ENCODE measurements at regions not wholly inside any gene's neighbourhood (a gene's known extent, or its start where the extent isn't known, plus 50 kb on each side); places are given as distances from the start of the nearest gene placed in this dataset.

DNA sequence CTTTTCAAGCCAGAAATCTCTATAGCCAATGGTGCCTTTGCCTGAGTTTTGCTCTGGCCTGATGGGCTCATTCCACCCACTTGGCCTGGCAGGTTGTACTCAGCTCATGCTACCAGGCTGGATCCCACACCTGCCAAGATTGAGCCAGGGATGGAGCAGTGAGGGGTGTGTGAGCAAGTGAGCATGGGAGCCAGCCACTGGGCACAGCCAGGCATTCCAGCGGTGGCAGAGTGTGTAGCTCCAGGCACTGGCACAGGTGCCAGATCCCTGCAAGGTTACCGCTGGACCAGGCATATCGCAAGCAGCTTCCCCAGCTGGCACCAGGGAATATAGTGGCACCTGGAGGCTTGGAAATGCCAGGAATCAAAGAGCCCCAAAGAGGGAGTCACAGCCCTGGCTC lies 2395.6 kb upstream of the C9orf72 start:
- H3K4me3 ChIP-seq (ENCODE audit: low read depth, low read length): no peak overlapping the region
- TF ChIP-seq, protein P1, sequence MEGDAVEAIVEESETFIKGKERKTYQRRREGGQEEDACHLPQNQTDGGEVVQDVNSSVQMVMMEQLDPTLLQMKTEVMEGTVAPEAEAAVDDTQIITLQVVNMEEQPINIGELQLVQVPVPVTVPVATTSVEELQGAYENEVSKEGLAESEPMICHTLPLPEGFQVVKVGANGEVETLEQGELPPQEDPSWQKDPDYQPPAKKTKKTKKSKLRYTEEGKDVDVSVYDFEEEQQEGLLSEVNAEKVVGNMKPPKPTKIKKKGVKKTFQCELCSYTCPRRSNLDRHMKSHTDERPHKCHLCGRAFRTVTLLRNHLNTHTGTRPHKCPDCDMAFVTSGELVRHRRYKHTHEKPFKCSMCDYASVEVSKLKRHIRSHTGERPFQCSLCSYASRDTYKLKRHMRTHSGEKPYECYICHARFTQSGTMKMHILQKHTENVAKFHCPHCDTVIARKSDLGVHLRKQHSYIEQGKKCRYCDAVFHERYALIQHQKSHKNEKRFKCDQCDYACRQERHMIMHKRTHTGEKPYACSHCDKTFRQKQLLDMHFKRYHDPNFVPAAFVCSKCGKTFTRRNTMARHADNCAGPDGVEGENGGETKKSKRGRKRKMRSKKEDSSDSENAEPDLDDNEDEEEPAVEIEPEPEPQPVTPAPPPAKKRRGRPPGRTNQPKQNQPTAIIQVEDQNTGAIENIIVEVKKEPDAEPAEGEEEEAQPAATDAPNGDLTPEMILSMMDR (IDR thresholded peaks at IDR 0.05; ENCODE audit: borderline replicate concordance, insufficient read depth, low read depth, low read length): no peak

DNA sequence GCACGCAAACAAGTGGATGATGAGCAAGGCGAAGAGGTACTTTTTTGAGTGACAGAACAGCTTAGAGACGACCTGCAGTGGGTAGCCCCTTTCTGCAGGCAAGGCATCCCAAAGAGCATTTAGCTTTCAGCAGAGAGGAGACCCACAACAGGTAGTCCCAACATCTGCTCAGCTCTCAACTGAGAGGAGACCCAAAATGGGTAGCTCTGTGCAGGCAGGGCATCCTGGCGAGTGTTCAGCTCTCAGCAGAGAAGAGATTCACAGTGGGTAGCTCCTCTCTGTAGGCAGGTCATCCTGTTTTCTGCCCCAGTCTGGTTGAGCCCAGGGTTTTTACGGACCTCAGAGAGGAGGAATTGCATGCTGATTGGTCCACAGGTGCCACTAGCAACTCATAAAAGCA lies 2396.1 kb upstream of the C9orf72 start:
- no peak overlapping the region for H3K4me3 ChIP-seq (ENCODE audit: low read depth, low read length)
- TF ChIP-seq, protein P1 (IDR thresholded peaks at IDR 0.05; ENCODE audit: borderline replicate concordance, insufficient read depth, low read depth, low read length): no peak

DNA sequence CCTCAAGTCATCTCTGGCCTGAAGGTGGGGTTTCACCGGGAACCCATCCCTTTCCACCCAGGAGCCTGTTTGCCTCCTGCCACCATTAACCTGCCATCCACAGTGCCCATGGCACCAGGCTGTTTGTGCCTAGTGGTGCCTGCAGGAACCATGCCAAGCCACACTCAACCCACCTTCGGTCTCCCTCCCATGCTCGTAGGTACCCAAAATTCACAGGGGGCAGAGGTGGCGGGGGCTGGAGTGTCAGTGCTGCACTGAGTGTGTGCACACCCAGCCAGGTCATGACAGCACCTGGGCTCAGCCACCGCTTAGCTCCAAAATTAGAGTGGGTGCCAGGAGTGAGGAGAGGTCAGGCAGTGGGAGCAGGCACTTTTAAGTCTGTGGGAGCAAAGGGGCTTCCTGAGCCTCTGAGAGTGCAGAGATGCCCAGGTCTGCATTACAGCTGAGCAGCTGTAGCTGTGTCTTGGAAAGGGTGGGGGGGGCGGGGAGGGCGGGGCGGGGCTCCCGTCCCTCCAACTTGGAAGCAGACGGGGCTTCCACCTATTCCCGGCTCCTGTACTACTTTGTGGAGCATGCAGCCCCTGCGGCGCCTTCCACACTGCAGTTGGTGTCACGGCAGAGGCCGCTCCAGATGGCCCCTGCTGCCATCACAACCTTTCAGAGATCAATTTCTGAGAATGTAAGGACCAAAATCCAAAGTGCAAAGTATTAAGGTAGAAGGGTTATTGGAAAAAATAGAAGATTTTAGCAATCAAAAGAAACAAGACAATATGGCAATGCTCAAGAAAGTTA lies 2396.8 kb upstream of the C9orf72 start:
- TF ChIP-seq, protein P1 (IDR thresholded peaks at IDR 0.05; ENCODE audit: borderline replicate concordance, insufficient read depth, low read depth, low read length): no peak
- H3K4me3 ChIP-seq (ENCODE audit: low read depth, low read length): no peak overlapping the region

DNA sequence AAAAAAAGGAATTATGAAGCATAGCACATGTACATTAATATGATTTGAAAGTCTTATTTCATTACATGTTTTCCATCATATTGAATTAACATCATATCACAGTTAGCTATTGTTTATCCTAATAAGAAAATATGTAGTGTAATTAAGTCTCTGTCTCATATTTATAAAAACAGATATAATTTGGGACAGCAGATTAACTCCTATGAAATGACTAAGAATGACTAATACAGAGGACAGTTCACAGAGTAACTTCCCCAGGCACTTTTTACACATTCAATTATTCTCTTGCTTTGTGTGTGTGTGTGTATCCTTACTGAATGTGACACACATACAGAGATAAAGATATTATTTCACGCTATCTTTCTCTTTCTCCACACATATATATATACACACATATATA lies 2400.9 kb upstream of the C9orf72 start:
- TF ChIP-seq, protein P1 (IDR thresholded peaks at IDR 0.05; ENCODE audit: borderline replicate concordance, insufficient read depth, low read depth, low read length): no peak
- no peak overlapping the region for H3K4me3 ChIP-seq (ENCODE audit: low read depth, low read length)

DNA sequence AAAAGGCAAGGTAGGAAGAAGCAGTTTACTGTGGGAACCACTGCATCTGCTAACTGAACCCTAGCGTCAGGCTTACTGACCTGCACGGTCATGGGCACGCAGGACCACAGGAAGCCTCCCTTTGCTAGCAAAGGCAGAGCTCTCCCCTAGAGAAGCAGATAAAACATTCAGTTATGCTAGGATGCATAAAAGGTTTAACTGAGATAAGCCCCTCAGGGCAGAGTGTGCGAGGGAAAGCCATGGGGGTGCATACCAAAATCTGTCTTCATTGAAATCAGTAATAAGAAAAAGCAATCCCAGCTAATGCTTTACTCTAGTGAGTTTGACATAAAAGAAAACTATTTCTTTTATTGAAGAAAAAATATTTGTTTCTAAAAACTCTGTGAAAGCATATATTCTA lies 2403.7 kb upstream of the C9orf72 start:
- TF ChIP-seq, protein P1 (IDR thresholded peaks at IDR 0.05; ENCODE audit: borderline replicate concordance, insufficient read depth, low read depth, low read length): no peak
- H3K4me3 ChIP-seq (ENCODE audit: low read depth, low read length): no peak overlapping the region

DNA sequence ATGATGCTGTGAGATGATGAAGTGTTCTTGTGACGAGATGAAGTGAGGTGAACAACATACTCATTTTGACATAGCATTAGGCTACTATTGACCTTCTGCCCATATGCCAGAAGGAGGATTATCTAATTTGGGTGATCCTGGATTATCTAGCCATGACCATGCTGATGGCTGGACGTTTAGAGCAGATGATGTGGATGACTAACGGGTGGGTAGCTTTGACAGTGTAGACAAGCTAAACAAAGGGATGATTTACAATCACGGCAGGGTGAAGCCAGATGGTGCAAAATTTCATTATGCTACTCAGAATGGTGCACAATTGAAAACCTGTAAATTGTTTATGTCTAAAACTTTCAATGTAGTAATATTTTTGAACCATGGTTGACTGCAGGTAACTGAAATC lies 2403.4 kb upstream of the ACO1 start:
- TF ChIP-seq, protein P1 (IDR thresholded peaks at IDR 0.05; ENCODE audit: borderline replicate concordance, insufficient read depth, low read depth, low read length): no peak
- no peak overlapping the region for H3K4me3 ChIP-seq (ENCODE audit: low read depth, low read length)

DNA sequence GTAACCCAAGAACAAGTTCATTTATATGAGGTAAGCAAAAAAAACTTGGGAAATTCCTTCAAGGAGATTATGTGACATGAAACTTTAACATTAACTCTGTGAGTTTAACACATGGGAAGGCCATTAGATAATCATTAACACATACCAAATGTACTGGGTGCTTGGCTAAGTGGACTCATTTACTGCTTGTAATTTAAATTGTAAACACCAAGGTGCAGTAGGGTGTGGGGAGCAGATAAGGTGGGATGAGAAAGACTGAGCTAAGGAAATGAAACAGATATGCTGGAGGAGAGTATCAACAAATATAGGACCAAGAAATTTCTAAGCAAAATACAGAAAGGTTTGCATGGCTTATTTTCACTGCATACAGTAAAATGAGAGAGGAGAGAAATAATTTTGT lies 2384.8 kb upstream of the ACO1 start:
- TF ChIP-seq, protein P1 (IDR thresholded peaks at IDR 0.05; ENCODE audit: borderline replicate concordance, insufficient read depth, low read depth, low read length): no peak
- no peak overlapping the region for H3K4me3 ChIP-seq (ENCODE audit: low read depth, low read length)

All from GM12875 (cell line).